22Rv1 (cell line): ENCODE measurements at regions not wholly inside any gene's neighbourhood (a gene's known extent, or its start where the extent isn't known, plus 50 kb on each side); places are given as distances from the start of the nearest gene placed in this dataset.

Source experiments
- ZFX ChIP-seq: fragments of 450-650 bp; IDR thresholded peaks from 2 replicates; pipeline ENCODE4 v1.6.1; 2017; ENCODE audit warnings: antibody characterized with exemption, borderline replicate concordance
- TF ChIP-seq, protein P1 (sequence below): fragments of 450-650 bp; IDR thresholded peaks from 2 replicates; pipeline ENCODE4 v1.5.1; 2017; ENCODE audit warnings: mild to moderate bottlenecking

DNA sequence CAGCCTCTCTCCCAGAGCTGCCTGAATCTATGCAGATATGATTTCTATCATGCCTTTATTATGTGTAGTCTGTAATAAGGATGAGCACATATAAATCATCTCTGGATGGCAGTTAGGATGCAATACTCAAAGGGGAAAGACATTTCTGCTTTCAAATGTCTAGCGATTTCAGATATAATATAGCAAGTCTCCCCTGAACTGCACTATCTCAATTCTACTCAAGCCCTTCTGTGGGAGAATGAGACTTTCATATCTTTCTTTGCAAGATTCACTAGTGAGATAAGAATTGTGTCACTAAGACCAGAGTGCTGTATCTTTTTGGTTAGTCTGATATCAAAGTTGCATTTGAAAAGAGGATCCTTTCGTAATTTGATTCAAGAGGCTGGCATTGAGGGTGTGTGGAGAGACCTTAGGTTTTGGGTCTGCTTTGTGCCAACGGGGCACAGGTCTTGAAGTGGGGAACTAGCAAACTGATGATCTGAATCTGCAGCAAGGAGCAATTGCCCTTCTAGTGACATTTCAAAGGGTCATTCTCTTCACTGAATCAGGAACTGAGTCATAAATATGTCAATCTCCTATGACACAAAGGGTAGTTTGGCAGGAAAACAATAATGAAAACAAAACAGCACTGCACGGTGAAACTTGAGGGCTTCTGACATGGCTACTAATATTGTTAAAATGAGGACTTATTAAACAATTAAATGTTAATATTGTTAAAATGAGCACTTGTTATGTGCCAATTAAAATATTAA lies 305.5 kb upstream of the CLINT1 start:
- TF ChIP-seq, protein P1, sequence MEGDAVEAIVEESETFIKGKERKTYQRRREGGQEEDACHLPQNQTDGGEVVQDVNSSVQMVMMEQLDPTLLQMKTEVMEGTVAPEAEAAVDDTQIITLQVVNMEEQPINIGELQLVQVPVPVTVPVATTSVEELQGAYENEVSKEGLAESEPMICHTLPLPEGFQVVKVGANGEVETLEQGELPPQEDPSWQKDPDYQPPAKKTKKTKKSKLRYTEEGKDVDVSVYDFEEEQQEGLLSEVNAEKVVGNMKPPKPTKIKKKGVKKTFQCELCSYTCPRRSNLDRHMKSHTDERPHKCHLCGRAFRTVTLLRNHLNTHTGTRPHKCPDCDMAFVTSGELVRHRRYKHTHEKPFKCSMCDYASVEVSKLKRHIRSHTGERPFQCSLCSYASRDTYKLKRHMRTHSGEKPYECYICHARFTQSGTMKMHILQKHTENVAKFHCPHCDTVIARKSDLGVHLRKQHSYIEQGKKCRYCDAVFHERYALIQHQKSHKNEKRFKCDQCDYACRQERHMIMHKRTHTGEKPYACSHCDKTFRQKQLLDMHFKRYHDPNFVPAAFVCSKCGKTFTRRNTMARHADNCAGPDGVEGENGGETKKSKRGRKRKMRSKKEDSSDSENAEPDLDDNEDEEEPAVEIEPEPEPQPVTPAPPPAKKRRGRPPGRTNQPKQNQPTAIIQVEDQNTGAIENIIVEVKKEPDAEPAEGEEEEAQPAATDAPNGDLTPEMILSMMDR, result no peak
- TF ChIP-seq ZFX, result no peak
